ENCODE measurements at regions not wholly inside any gene's neighbourhood (a gene's known extent, or its start where the extent isn't known, plus 50 kb on each side); places are given as distances from the start of the nearest gene placed in this dataset.

DNA sequence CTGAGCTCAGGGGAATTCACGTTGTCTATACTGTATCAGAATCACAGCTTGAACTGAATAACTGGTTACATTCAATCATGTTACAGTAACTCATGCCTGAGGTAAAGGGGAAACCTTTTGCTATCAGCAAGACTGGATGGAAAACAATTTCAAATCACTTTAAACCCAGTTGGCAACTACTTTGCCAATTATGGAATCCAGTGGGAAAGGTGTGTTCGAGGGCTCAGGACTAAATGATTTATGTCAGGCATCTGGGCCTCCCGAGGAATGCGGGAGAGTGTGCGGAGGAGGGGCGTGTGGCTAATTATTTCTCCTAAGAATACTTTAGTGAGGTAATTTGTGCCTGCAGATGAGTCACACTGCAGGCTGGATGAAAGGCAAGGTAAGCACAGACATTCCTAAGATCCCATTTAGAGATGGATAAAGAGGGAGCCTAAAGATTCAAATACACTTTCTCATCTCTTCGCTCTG lies 100.1 kb downstream of the HRH4 start (continued):
- TF ChIP-seq, protein P1, sequence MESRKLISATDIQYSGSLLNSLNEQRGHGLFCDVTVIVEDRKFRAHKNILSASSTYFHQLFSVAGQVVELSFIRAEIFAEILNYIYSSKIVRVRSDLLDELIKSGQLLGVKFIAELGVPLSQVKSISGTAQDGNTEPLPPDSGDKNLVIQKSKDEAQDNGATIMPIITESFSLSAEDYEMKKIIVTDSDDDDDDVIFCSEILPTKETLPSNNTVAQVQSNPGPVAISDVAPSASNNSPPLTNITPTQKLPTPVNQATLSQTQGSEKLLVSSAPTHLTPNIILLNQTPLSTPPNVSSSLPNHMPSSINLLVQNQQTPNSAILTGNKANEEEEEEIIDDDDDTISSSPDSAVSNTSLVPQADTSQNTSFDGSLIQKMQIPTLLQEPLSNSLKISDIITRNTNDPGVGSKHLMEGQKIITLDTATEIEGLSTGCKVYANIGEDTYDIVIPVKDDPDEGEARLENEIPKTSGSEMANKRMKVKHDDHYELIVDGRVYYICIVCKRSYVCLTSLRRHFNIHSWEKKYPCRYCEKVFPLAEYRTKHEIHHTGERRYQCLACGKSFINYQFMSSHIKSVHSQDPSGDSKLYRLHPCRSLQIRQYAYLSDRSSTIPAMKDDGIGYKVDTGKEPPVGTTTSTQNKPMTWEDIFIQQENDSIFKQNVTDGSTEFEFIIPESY (IDR thresholded peaks at IDR 0.05) = no peak
- TF ChIP-seq, protein P2, sequence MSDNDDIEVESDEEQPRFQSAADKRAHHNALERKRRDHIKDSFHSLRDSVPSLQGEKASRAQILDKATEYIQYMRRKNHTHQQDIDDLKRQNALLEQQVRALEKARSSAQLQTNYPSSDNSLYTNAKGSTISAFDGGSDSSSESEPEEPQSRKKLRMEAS (IDR thresholded peaks at IDR 0.05) = no peak
- TF ChIP-seq YY1 (IDR thresholded peaks at IDR 0.05) = no peak
- TF ChIP-seq, protein P3, sequence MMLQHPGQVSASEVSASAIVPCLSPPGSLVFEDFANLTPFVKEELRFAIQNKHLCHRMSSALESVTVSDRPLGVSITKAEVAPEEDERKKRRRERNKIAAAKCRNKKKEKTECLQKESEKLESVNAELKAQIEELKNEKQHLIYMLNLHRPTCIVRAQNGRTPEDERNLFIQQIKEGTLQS (IDR thresholded peaks at IDR 0.05) = no peak
- no peak for TF ChIP-seq FOXA1 (IDR thresholded peaks at IDR 0.05)
- TF ChIP-seq SP1 (IDR thresholded peaks at IDR 0.05) = no peak

DNA sequence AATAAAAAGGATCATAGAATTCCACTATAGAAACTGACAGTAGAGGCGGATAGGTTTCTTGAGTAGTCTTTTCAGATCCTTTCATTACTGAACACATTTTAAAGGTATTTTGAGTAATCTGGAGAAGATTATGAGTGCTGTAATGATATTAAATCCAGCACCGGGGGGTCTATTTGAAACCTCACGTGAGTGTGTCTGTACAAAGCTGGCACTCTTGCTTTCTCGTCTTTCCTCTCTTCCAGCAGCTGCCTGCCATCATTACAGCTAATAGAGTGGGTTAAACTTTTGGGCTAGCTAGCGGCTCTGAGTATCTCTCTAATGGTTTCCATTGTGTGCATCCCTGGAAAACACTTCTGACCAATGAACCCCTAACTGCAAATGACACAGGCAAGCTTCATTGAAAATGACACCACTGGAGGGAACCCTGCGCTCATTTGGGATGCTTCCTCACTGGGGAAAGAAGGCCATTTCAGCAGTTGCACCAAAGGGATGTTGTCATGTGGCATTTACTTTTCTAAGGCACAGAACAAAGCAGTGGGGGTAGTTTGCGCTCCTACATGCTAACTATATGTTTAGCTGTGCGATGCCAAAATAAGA lies 101.0 kb downstream of the HRH4 start:
- Histone ChIP-seq H3K4me3 (ENCODE audit: low read depth in 1 of 3, low read length in 3 of 3) (no peak overlapping the region), H3K27ac (ENCODE audit: low read depth in 1 of 2, low read length in 2 of 2) (no peak overlapping the region), H3K27me3 (ENCODE audit: control insufficient read depth in 4 of 4, insufficient read depth in 4 of 4, low read length in 3 of 4) (peaks cover 0 to 3% (median 0%) of the 10 kb centered on the region in 4 donors), H3K4me1 (ENCODE audit: control insufficient read depth in 4 of 4, insufficient read depth in 4 of 4, low read length in 3 of 4) (no peaks in the 10 kb centered on the region), H3K9me3 (ENCODE audit: control insufficient read depth in 4 of 4, low read length in 3 of 4) (no peaks in the 10 kb centered on the region), H3K36me3 (ENCODE audit: control insufficient read depth in 4 of 4, insufficient read depth in 3 of 4, low read depth in 1 of 4, low read length in 3 of 4) (no peaks in the 10 kb centered on the region), H3K9ac (ENCODE audit: low read depth in 1 of 2, low read length in 2 of 2) (no peak overlapping the region)
- WGBS = 75% methylated on average over 8 of the region's 8 CpGs
- TF ChIP-seq SP1 (IDR thresholded peaks at IDR 0.05) (no peak), FOXA2 (IDR thresholded peaks at IDR 0.05) (no peak), GABPA (IDR thresholded peaks at IDR 0.05 in 1 of 2, conservative IDR thresholded peaks at IDR 0.05 in 1 of 2) (no peak), FOXA1 (IDR thresholded peaks at IDR 0.05) (no peak)
- TF ChIP-seq, protein P1 (IDR thresholded peaks at IDR 0.05) = no peak
- TF ChIP-seq, protein P4, sequence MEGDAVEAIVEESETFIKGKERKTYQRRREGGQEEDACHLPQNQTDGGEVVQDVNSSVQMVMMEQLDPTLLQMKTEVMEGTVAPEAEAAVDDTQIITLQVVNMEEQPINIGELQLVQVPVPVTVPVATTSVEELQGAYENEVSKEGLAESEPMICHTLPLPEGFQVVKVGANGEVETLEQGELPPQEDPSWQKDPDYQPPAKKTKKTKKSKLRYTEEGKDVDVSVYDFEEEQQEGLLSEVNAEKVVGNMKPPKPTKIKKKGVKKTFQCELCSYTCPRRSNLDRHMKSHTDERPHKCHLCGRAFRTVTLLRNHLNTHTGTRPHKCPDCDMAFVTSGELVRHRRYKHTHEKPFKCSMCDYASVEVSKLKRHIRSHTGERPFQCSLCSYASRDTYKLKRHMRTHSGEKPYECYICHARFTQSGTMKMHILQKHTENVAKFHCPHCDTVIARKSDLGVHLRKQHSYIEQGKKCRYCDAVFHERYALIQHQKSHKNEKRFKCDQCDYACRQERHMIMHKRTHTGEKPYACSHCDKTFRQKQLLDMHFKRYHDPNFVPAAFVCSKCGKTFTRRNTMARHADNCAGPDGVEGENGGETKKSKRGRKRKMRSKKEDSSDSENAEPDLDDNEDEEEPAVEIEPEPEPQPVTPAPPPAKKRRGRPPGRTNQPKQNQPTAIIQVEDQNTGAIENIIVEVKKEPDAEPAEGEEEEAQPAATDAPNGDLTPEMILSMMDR (IDR thresholded peaks at IDR 0.05; ENCODE audit: low read depth, low read length, missing input control) = no peak
- TF ChIP-seq, protein P3 (IDR thresholded peaks at IDR 0.05) = no peak
- TF ChIP-seq, protein P5, sequence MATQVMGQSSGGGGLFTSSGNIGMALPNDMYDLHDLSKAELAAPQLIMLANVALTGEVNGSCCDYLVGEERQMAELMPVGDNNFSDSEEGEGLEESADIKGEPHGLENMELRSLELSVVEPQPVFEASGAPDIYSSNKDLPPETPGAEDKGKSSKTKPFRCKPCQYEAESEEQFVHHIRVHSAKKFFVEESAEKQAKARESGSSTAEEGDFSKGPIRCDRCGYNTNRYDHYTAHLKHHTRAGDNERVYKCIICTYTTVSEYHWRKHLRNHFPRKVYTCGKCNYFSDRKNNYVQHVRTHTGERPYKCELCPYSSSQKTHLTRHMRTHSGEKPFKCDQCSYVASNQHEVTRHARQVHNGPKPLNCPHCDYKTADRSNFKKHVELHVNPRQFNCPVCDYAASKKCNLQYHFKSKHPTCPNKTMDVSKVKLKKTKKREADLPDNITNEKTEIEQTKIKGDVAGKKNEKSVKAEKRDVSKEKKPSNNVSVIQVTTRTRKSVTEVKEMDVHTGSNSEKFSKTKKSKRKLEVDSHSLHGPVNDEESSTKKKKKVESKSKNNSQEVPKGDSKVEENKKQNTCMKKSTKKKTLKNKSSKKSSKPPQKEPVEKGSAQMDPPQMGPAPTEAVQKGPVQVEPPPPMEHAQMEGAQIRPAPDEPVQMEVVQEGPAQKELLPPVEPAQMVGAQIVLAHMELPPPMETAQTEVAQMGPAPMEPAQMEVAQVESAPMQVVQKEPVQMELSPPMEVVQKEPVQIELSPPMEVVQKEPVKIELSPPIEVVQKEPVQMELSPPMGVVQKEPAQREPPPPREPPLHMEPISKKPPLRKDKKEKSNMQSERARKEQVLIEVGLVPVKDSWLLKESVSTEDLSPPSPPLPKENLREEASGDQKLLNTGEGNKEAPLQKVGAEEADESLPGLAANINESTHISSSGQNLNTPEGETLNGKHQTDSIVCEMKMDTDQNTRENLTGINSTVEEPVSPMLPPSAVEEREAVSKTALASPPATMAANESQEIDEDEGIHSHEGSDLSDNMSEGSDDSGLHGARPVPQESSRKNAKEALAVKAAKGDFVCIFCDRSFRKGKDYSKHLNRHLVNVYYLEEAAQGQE (IDR thresholded peaks at IDR 0.05) = no peak
- DNase-seq (ENCODE audit: low spot score) = no peak

Measured in liver (tissue), 8 donors.